ENCODE measurements at regions not wholly inside any gene's neighbourhood (a gene's known extent, or its start where the extent isn't known, plus 50 kb on each side); places are given as distances from the start of the nearest gene placed in this dataset.
"Not testable (repeated sequence)": the region's sequence is repeated elsewhere in the genome, so short reads cannot be mapped to it uniquely, and the experiment has no call there.

DNA sequence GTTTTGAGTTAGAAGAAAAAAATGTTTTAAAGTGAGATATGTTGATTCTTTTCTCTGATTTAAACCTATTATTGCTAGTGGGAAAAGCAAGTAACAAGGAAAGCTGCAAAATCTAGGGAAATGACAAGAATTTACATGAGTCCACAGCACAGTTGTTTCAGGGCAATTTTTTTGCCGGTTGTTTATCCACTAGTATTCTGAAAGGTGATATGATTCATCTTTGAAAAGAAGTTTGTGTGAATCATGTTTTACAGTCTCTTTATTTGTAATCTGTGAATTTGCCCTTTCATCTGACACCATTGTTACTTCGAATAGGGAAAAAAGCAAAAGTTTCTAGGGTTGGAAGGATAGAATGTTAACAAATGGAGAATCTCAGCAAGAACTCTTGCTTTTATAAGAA lies 894.7 kb downstream of the OTOL1 start:
- no peak for DNase-seq (ENCODE audit: low spot score)

DNA sequence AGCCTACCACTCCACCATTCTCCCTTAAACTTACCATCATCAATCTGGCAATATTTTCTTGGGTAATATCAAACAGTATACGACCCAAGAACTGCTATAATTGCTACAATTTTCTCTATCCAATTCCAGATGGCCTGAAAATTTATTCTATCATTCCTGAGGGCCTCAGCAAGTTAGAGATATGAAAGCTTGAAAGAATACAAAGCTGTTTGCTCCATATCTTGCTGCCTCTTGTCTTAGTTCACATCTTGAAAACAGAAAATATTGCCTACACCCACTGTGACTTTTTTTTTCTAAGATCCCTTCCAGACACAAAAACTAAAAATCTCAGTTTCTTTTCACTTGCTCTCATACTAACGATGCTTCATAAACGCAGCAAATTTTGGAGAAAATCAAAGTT lies 898.9 kb downstream of the OTOL1 start:
- no peak for DNase-seq (ENCODE audit: low spot score)

DNA sequence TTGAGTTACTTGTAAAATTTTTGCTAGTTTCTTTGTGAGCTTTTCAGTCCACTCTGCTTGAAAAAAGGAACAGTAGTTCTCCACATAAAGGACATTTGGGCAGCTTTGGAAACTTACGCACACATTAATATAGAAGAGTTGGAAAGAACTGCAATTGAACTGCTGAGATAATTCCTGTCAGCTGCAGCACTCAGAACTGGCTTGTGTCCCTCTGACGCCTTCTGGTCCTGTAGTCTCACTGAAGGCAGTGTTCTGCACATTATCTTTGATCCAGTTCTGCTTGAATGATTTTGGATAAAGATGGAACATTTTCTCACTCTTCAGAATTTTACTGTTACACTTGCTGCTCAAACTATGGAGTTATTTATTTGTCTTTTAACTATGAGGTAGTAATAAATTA lies 901.9 kb downstream of the OTOL1 start:
- DNase-seq (ENCODE audit: low spot score), result no peak

DNA sequence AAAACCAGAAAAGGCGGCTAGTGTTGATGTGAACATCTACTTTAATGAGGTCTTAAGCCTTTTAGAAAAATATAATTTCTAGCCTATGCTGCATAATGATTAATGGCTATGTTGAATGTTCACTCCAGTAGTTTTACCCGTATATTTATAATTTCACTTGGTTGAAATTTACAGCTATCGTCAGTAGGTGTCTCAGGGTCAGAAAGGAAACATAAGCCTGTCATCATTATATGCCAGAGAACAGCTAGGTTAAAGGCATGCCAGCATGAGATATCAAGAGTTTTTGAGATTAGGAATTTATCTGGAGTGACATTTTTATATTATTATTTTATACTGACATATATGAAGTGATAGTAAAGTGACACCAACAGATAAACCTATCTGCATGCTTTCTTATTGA lies 904.1 kb downstream of the OTOL1 start:
- no peak for DNase-seq (ENCODE audit: low spot score)

DNA sequence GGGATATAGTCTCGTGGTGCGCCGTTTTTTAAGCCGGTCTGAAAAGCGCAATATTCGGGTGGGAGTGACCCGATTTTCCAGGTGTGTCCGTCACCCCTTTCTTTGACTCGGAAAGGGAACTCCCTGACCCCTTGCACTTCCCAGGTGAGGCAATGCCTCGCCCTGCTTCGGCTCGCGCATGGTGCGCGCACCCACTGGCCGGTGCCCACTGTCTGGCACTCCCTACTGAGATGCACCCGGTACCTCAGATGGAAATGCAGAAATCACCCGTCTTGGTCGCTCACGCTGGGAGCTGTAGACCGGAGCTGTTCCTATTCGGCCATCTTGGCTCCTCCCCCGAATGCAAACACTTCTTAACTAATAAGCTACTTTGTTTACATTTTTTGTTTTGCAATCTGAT lies 914.9 kb downstream of the OTOL1 start:
- DNase-seq (ENCODE audit: low spot score), result not testable (repeated sequence)

DNA sequence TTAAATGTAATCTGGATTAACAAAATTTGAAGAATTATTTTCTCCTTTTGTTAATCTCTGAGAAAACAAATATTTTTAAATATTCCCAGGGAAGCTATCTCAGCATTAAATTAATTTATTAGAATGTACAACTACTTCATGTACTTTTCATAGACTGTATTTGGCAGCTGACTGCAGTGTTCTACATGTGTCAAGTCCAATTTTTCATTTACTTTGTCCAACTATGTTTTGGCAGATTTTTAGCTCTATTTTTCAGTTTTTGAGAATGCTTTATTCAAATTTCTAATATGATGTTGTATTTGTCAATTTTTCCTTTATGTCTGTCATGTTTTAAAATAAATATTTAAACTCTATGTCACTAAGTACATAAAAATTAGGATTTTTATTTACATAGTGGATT lies 925.1 kb downstream of the OTOL1 start:
- no peak for DNase-seq (ENCODE audit: low spot score)

DNA sequence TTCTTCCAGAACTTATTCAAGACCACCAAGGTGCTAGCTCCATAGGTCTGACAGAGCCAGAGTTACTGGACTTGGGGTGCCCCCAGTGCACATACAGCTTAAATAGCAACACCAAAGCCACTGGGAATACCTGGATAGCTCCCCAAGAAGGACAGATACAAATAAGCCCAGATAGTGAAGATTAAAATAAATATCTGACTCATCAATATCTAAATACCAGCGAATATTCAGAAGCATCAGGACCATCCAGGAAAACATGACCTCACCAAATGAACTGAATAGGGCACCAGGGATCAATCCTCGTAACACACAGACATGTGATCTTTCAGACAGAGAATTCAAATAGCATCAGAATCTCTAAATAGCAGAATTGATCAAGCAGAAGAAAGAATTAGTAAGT lies 931.6 kb downstream of the OTOL1 start:
- DNase-seq (ENCODE audit: low spot score), result no peak

DNA sequence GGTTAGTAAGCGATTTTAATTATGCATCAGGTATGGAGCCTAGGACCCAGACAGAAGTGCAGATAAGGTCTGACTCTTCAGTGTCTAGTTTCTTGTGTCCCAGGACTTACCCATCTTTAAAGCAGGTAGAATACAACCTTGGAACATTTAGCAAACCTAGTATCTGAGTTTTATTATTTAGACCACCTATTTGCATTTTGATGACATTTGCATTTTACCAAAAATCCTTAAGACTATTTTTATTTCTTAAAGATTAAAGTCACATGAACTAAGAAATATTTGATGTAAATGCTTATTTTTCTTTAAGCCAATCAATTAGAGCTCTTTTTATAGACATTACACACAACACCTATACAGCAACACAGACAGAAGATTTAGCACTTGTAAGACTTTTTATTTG lies 939.1 kb downstream of the OTOL1 start:
- DNase-seq (ENCODE audit: low spot score), result no peak

DNA sequence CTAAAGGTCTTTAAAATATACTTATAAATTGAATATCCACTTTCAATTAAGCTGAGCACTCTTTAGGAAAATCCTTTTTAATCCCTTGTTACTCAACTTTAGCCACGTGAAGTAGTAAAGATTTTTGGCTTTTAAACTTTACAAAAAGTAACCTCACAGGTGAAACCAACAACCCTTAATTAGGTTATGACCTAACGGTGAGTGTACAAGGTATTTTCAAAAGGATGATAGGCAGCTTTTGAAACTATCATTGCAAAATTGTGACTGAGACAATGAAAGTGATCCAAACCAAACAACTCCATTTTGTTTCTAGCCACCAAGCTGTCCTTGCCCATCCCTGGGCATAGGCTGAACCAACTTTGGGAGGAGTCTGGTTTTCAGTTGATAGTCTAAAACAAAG lies 940.2 kb downstream of the OTOL1 start:
- no peak for DNase-seq (ENCODE audit: low spot score)

DNA sequence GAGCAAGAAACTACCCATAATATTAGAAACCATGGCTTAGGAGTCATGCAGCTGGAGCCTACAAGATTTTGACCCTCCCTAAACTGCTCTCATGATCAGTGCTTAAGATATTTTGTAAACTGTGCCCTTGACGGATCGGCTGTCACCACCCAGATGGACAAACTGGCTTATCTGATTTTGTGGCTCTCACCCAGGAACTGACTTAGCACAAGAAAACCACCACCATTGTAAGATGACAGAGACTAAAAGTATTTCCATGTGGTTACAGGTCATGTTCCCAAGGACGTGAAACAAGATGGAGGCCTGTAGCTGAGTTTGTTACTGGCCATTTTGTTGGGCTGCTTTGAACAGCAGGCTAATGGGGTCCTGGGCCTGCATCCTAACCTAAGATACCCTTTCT lies 940.9 kb downstream of the OTOL1 start:
- DNase-seq (ENCODE audit: low spot score), result no peak

DNA sequence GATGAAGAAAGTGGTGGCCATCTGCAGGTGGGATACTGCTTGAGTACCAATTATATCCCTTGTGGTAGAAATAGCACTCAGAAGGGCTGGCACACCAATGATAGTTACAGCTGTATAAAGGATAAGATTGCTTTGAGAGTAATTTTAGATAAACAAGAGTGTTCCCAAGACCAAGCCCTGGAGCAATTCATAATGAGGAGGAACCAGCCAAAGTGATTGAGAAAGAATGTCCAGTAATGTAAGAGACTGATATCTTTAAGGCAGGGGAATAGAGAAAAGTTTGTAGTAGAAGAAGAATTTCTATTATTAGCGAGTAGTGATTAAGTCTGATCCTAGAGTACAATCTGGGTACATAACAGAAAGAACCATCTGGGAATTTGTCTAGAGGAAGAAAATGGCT lies 945.1 kb downstream of the OTOL1 start:
- DNase-seq (ENCODE audit: low spot score), result no peak

DNA sequence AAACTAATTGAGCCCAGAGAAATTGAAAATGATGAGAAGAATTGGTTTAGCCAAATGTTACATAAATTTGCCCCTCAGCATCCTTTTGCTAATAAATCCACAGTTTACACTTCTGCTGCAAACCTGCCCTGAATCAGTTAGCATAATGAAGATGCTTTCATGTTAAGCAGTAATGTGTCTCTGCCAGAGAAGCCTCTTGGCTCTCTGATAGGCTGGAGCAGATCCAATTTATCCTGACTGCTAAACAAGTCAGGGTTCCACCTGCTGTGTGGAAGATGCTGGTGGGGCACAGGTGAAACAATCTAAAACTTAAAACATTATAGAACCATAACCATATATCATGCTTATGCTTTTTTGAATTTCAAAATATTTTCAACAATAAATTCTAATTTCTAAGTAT lies 946.8 kb downstream of the OTOL1 start:
- no peak for DNase-seq (ENCODE audit: low spot score)

DNA sequence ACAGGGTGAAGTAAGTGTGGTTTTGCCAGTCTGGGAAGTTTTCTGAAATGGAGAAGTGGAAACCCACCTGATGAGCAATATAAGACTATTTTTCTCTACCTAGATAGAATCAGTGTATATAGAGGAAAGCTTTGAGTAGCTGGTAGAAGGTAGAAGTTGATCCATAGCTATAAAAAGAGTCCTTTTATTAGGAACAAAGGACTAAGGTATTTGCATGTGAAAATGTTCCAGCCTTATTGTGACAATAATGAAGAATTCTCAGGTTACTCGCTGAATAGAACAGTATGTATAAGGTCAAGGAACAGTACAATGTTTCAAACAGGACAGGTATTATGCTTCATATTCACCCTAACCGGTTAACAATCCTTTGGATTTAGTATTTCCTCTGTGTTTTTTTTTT lies 972.2 kb downstream of the OTOL1 start:
- DNase-seq (ENCODE audit: low spot score), result no peak

DNA sequence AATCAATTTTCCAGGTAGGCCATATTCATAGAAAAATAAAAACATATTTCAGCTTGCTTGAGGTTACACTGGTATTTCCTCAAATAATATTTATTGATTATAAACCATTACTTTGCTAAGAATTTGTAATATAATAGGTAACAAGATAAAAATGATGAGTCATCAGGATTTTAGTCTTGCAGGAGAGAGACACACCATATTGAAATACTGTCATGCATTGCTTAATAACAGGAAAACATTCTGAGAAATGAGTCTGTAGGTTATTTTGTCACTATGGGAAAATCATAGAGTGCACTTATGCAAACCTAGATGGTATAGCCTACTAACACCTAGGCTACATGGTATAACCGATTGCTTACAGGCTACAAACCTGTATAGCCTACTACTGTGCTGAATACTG lies 990.5 kb downstream of the OTOL1 start:
- DNase-seq (ENCODE audit: low spot score), result no peak

DNA sequence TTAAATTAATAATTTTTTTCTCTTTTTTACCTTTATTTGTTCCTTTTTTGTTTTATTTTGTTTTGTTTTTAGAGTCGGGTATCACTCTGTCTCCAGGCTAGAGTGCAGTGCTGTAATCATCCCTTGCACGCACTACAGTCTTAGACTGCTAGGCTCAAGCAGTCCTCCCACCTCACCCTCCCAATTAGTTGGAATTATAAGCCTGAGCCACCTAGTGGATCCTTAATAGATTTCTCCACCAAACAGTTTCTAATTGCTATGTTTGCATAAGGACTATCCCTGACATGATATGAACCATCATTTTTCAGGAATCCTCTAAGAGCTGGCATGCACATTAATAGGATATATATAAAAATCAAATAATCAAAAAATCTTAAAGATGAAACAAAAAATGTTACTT lies 993.2 kb downstream of the OTOL1 start:
- DNase-seq (ENCODE audit: low spot score), result no peak

DNA sequence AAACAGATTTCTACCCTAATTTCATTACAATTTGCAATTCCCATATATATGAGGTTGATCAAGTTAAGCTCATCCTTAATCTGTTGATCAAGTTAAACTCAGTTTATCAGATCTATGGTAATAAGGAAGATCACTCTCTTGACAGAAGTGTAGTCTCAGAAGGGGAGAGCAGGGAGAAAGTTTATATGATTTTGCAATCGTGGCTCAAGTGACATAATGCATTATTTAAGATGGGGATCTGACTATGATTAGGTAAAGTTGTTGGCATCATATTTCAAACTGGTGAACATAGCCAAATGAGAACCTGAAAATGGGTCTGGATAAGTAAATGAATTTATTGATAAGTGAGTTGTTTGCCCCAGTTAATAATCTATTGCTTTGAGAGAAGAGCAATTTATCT lies 995.3 kb downstream of the OTOL1 start:
- DNase-seq (ENCODE audit: low spot score), result no peak

DNA sequence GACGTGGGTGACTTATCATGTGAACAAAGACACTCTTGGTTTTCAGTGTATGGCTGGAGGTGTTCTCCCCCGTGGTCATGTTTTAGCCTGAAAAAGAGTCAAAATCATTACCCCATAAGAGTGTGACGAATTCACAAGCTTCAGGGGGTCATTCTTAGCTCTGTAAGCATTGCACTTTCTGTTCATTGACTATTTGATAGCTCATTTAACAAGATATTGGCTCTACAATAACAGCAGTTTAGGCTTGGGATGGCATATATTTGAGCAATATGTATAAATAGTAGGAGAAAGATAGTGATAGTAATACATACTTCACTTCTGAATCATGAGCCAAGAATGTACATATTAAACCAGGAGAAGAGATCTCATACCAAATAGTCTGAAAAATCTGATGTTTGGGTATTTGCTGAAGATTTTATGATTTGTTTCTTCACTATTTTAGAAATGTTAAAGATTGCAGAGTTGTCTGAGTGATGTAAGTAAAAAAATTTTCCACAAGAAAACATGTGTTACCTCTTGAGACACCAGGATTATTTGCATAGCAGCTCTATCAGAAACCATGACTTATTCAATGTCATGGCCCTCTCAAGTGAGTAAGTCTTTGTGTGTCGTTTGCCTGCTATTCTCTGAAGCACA lies 996.0 kb downstream of the OTOL1 start:
- DNase-seq (ENCODE audit: low spot score), result no peak

DNA sequence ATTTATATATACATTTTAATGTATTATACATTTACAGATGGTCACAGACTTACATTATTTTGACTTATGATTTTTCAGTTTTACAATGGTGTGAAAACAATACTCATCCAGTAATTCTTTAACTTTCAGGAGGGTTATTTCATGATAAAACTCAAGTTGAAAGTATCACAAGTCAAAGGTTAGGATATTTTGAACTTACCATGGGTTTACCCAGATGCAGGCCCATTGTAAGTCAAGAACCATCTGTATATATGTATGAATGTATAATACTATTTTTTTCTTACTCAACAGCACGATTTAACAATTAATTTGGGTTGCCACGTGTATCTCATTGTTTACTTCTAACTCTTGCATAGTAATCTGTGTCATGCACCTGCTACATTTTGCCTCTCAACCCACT lies 1002.0 kb downstream of the OTOL1 start:
- DNase-seq (ENCODE audit: low spot score), result no peak

DNA sequence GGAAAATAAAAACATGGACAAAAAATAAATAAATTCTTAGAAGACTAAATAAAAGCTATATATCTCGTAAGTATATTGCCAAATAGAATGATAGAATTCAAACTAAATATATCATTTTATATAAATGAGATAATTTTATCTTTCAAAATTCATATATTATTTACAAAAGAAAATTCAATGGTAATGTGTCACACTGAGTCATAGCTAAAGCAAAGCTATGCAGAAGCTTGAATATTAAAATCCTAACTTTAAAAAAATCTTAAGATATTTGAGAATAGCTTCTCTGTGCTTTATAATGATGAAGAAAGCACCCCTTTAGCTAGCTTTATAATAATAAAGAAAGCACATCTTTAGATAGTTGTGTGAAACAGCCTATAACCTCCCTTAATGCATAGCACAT lies 1010.8 kb downstream of the OTOL1 start:
- DNase-seq (ENCODE audit: low spot score), result no peak

DNA sequence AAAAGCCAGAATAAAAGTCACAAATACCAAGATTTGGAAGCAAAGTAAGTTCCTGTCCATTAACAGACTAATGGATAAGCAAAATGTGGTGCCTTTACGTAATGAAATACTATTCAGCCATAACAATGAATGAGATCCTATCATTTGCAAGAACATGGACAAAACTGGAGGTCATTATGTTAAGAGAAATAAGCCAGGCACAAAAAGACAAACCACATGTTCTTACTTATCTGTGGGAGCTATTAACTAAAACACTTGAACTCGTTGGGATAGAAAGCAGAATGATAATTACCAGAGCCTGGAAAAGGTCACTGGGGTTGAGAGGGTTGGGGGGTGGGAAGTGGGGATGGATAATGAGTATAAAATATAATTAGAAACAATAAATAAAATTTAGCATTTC lies 1015.9 kb downstream of the OTOL1 start:
- no peak for DNase-seq (ENCODE audit: low spot score)

DNA sequence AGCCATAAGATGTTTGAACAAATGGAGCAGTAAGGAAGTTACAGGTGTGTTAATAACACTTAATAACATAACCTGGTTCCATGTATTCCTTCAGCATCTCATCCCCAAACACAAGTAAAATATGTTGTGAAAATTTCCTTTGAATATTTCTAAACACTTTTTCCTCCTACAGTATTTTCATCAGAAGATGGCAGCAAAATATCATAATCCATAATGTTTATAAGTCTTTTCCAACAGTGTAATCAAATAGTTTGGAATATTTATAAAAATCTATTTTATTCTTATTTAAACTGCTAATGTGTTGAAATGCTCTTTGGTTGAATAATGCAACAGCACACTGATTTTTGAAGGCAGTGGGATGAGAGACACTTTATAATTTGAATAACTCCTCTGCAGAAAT lies 1020.5 kb downstream of the OTOL1 start:
- DNase-seq (ENCODE audit: low spot score), result no peak

DNA sequence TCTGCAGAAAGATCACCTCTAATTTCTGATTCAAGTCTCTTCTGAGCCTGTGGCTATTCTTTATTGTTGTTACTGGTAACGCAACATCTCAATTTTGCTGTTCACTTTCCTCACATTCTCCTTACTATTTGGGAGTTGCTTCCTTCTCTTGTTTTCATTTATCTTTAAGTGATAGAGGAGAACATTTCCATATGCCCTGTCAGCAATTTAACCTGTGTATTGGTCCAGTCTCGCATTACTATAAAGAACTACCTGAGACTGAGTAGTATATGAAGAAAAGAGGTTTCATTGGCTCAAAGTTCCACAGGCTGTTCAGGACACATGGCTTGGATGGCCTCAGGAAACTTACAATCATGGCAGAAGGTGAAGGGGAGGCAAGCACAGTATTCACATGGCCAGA lies 1025.1 kb downstream of the OTOL1 start:
- DNase-seq (ENCODE audit: low spot score), result no peak

DNA sequence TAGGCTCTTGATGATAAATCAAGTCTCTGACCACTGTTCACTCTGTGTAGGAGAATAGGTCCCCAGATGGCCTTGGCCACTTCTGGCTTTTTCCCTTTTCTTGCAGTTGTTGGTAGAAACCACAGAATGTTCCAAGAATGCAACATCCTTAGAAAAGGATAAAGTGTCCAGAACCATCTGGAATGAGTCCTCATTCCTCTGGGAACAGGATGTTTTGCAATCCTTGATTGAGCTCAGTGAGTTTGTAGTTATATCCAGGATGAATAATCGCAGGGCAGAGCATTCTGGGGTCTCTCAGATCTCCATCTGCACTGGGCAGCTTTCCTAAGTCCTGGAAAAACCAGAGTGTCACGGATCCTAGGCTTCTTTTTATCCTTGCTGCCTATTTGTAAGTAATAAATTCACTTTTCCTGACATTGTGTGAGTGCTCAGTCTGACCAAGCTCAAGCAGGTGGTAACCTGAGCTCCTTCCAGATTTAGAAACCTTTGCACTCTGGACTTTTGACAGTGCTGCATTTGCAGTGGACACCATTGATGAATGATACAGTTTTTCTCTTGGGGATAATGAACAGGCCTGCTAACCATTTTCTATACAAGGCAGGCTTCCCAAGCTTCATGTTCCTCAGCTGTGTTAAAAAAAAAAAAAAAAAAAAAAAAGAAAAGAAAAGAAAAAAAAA lies 1028.6 kb downstream of the OTOL1 start:
- DNase-seq (ENCODE audit: low spot score), result peak; percentile 31

DNA sequence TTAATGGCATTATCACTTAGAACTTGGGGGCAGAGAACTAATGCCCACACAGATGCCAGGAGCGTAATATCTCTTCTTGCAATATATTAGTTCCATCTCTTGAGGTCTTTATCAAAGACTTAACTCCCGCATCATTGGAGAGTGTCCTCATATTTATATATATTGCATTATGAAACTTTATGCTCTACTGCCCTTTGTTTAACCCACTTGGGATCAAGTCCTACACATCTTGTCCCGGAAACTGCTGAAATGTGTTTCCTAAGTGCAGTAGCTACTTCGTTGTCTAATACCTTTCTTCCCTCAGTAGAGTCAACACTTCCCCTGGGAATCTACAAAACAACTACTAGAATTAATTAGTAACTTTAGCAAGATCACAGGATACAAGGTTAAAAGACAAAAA lies 1029.2 kb downstream of the OTOL1 start:
- DNase-seq (ENCODE audit: low spot score), result no peak

Data from mucosa of gallbladder (tissue), 1 donor.